Liver (tissue), 3 donors: ENCODE measurements at regions not wholly inside any gene's neighbourhood (a gene's known extent, or its start where the extent isn't known, plus 50 kb on each side); places are given as distances from the start of the nearest gene placed in this dataset.

ENCODE experiments used
- EGR1 ChIP-seq, 2 donors: IDR thresholded peaks; 2 replicates each; pipeline ENCODE4 v1.6.1; 2016 to 2018; ENCODE audit warnings: antibody characterized with exemption in 2 of 2, low read depth in 2 of 2
- GABPA ChIP-seq, 2 donors: IDR thresholded peaks in 1 of 2; conservative IDR thresholded peaks in 1 of 2; 2 replicates each; pipeline ENCODE4 v1.6.1; 2016; ENCODE audit warnings: antibody characterized with exemption in 2 of 2, mild to moderate bottlenecking in 1 of 2, moderate library complexity in 1 of 2
- JUND ChIP-seq, 2 donors: IDR thresholded peaks; 2 replicates each; pipeline ENCODE4 v1.6.1; 2016; ENCODE audit warnings: antibody characterized with exemption in 2 of 2
- RAD21 ChIP-seq, 2 donors: IDR thresholded peaks; 2 replicates each; pipeline ENCODE4 v1.6.1; 2016; ENCODE audit warnings: antibody characterized with exemption in 2 of 2, mild to moderate bottlenecking in 2 of 2
- RXRA ChIP-seq, 2 donors: IDR thresholded peaks; 2 replicates each; pipeline ENCODE4 v1.6.1; 2017 to 2018; ENCODE audit warnings: antibody characterized with exemption in 2 of 2, mild to moderate bottlenecking in 1 of 2
- SP1 ChIP-seq: IDR thresholded peaks from 2 replicates; pipeline ENCODE4 v1.6.1; 2018; ENCODE audit warnings: antibody characterized with exemption, mild to moderate bottlenecking
- TAF1 ChIP-seq: conservative IDR thresholded peaks from 2 replicates; pipeline ENCODE4 v1.6.1; 2016; ENCODE audit warnings: antibody characterized with exemption, mild to moderate bottlenecking
- YY1 ChIP-seq: IDR thresholded peaks from 2 replicates; pipeline ENCODE4 v1.6.1; 2016; ENCODE audit warnings: antibody characterized with exemption, mild to moderate bottlenecking
- TF ChIP-seq, protein P1 (sequence below): fragments of 150-350 bp; IDR thresholded peaks from 2 replicates; pipeline ENCODE4 v1.5.1; 2017; ENCODE audit warnings: improper control_type of control experiment, low read depth, low read length; ENCODE audit not compliant: missing input control
- TF ChIP-seq, protein P2 (sequence below): IDR thresholded peaks from 2 replicates; pipeline ENCODE4 v1.6.1; 2016; ENCODE audit warnings: antibody characterized with exemption
- TF ChIP-seq, protein P3 (sequence below): IDR thresholded peaks from 2 replicates; pipeline ENCODE4 v1.6.1; 2016; ENCODE audit warnings: antibody characterized with exemption
- TF ChIP-seq, protein P4 (sequence below): IDR thresholded peaks from 2 replicates; pipeline ENCODE4 v1.6.1; 2016; ENCODE audit warnings: antibody characterized with exemption
- TF ChIP-seq, protein P5 (sequence below): IDR thresholded peaks from 2 replicates; pipeline ENCODE4 v1.6.1; 2016; ENCODE audit warnings: antibody characterized with exemption, mild to moderate bottlenecking
- donor health status: healthy.
- donor health status: healthy.

DNA sequence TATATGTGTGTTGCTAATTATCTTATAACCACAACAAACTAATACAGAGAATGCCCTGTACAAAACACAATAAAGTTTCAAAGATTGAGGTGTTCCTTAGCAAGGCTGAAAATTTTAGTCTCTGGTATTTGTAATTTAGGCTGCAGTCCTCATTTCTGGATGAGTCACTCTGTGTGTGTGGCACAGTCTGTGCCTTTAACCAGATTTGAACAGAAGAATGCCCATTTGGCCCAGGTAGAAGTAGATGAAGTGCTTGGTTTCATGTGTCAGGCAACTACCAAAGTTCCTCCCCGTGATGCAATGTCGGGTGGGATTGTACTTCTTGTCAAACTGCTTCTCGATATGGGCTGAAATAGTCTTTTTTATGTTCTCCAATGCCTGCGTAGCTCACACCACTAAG lies 91.6 kb upstream of the H2AZ1 start:
- TF ChIP-seq, protein P1, sequence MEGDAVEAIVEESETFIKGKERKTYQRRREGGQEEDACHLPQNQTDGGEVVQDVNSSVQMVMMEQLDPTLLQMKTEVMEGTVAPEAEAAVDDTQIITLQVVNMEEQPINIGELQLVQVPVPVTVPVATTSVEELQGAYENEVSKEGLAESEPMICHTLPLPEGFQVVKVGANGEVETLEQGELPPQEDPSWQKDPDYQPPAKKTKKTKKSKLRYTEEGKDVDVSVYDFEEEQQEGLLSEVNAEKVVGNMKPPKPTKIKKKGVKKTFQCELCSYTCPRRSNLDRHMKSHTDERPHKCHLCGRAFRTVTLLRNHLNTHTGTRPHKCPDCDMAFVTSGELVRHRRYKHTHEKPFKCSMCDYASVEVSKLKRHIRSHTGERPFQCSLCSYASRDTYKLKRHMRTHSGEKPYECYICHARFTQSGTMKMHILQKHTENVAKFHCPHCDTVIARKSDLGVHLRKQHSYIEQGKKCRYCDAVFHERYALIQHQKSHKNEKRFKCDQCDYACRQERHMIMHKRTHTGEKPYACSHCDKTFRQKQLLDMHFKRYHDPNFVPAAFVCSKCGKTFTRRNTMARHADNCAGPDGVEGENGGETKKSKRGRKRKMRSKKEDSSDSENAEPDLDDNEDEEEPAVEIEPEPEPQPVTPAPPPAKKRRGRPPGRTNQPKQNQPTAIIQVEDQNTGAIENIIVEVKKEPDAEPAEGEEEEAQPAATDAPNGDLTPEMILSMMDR: no peak
- TF ChIP-seq RAD21 (IDR thresholded peaks at IDR 0.05): no peak
- no peak for TF ChIP-seq YY1
- no peak for TF ChIP-seq RXRA (IDR thresholded peaks at IDR 0.05)
- no peak for TF ChIP-seq EGR1 (IDR thresholded peaks at IDR 0.05; ENCODE audit: low read depth in 2 of 2)
- TF ChIP-seq JUND (IDR thresholded peaks at IDR 0.05): no peak
- no peak for TF ChIP-seq GABPA (IDR thresholded peaks at IDR 0.05 in 1 of 2, conservative IDR thresholded peaks at IDR 0.05 in 1 of 2)
- no peak for TF ChIP-seq SP1
- TF ChIP-seq, protein P2, sequence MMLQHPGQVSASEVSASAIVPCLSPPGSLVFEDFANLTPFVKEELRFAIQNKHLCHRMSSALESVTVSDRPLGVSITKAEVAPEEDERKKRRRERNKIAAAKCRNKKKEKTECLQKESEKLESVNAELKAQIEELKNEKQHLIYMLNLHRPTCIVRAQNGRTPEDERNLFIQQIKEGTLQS: no peak
- TF ChIP-seq TAF1: no peak
- TF ChIP-seq, protein P3, sequence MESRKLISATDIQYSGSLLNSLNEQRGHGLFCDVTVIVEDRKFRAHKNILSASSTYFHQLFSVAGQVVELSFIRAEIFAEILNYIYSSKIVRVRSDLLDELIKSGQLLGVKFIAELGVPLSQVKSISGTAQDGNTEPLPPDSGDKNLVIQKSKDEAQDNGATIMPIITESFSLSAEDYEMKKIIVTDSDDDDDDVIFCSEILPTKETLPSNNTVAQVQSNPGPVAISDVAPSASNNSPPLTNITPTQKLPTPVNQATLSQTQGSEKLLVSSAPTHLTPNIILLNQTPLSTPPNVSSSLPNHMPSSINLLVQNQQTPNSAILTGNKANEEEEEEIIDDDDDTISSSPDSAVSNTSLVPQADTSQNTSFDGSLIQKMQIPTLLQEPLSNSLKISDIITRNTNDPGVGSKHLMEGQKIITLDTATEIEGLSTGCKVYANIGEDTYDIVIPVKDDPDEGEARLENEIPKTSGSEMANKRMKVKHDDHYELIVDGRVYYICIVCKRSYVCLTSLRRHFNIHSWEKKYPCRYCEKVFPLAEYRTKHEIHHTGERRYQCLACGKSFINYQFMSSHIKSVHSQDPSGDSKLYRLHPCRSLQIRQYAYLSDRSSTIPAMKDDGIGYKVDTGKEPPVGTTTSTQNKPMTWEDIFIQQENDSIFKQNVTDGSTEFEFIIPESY: no peak
- TF ChIP-seq, protein P4, sequence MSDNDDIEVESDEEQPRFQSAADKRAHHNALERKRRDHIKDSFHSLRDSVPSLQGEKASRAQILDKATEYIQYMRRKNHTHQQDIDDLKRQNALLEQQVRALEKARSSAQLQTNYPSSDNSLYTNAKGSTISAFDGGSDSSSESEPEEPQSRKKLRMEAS: no peak
- TF ChIP-seq, protein P5, sequence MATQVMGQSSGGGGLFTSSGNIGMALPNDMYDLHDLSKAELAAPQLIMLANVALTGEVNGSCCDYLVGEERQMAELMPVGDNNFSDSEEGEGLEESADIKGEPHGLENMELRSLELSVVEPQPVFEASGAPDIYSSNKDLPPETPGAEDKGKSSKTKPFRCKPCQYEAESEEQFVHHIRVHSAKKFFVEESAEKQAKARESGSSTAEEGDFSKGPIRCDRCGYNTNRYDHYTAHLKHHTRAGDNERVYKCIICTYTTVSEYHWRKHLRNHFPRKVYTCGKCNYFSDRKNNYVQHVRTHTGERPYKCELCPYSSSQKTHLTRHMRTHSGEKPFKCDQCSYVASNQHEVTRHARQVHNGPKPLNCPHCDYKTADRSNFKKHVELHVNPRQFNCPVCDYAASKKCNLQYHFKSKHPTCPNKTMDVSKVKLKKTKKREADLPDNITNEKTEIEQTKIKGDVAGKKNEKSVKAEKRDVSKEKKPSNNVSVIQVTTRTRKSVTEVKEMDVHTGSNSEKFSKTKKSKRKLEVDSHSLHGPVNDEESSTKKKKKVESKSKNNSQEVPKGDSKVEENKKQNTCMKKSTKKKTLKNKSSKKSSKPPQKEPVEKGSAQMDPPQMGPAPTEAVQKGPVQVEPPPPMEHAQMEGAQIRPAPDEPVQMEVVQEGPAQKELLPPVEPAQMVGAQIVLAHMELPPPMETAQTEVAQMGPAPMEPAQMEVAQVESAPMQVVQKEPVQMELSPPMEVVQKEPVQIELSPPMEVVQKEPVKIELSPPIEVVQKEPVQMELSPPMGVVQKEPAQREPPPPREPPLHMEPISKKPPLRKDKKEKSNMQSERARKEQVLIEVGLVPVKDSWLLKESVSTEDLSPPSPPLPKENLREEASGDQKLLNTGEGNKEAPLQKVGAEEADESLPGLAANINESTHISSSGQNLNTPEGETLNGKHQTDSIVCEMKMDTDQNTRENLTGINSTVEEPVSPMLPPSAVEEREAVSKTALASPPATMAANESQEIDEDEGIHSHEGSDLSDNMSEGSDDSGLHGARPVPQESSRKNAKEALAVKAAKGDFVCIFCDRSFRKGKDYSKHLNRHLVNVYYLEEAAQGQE: no peak
